AG04449 (cell line): ENCODE measurements at regions not wholly inside any gene's neighbourhood (a gene's known extent, or its start where the extent isn't known, plus 50 kb on each side); places are given as distances from the start of the nearest gene placed in this dataset.

Source experiments
- CTCF ChIA-PET: fragments of 350-600 bp; formaldehyde crosslinking; extraction: SDS; loops from one replicate; lab custom pipeline; 2021; ENCODE audit warnings: antibody characterized with exemption; lab: Yijun Ruan, JAX
- POLR2A ChIA-PET: fragments of 400-600, 350-600 bp; formaldehyde crosslinking; extraction: SDS; loops from one replicate; lab custom pipeline; 2020; ENCODE audit warnings: antibody characterized with exemption, inconsistent platforms; lab: Yijun Ruan, JAX
- DNase-seq: peaks from one replicate; pipeline ENCODE4 v3.0.0-alpha.2; 2010; ENCODE audit warnings: low read depth, low spot score
- H3K4me3 ChIP-seq: 2 replicates; pipeline ENCODE4 v1.5.1; 2011; ENCODE audit warnings: low read depth, mild to moderate bottlenecking, control low read depth, low read length
- CTCF ChIP-seq: IDR thresholded peaks from one replicate; pipeline ENCODE4 v1.5.1; 2011; ENCODE audit warnings: mild to moderate bottlenecking, moderate library complexity, low read length, control low read depth, inconsistent platforms; ENCODE audit not compliant: insufficient read depth; ENCODE audit errors: missing control alignments

DNA sequence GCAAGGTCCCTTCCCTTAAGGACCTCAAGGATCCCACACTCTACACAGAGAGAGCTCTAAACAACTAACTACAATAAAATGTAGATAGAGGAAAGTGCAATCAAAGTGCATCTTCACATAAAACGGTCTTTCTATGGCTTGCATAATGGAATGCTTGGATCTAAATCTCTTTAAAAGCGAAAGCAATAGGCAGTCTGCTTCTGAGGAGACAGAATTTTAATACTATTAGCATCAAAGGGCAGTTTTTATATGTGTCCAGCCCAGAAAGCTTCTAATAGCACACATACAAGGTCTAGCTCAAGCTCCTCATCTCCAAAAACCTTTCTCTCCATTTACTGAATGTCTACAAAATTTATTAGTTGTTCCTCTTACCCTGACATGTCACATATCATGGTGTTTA, 101.5 kb upstream of the C1GALT1 start:
- TF ChIP-seq CTCF, result no peak
- ChIA-PET POLR2A (no interaction called here), CTCF (interaction anchor here (0.9 kb wide), 1 partner anchor 10 kb away, joined by 3 read pairs; no protein-coding TSS in a partner anchor)
- no peak overlapping the region for H3K4me3 ChIP-seq
- DNase-seq, result no peak

DNA sequence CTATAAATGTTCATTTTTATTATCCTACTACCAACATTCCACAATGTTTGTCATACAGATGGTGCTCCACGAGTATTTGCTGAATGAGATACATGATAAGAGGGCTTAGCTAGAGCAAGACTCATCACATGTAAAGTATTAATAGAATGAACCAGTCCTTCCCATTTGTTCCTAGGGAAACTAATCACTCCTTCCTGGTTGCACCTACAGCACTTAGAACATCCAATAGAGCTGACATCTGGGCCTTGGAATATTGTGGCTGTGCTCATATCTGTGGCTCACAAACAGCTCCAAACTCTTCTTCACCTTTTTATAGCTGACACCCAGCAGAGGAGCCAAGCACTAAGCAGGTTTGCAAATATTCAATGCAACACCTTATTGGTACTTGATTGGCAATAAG, 91.9 kb upstream of the C1GALT1 start:
- ChIA-PET CTCF (interaction anchor here (1.6 to 2.9 kb wide), 2 partner anchors 10 to 13 kb away, joined by 3 to 9 read pairs; no protein-coding TSS in a partner anchor), POLR2A (no interaction called here)
- H3K4me3 ChIP-seq, result no peak overlapping the region
- DNase-seq, result no peak
- no peak for TF ChIP-seq CTCF

DNA sequence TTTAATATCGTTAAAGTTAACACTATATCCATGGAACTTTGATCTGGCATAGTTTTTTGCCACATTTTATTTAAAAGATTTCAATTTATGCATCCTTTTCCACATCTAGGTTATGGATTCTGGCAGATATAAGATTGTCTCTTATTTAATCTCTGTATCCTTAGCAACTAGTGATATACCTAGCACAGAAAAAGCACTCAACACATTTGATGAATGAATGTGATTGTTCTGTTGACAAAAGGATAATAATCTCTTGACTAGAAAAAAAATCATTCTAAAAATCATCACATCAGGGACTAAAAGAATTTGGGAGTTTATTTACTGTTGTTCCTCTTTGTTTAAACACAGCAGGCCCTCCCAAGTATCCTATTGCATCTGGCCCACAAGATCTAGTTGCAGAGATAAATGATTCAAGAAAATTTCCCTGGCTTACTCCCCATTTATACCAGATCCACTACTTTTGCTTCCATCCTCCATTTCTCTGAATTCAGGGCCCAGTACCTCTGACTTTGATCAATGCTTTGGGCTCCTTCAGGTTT, 84.0 kb upstream of the C1GALT1 start:
- ChIA-PET POLR2A (no interaction called here), CTCF (no interaction called here)
- H3K4me3 ChIP-seq, result no peak overlapping the region
- TF ChIP-seq CTCF, result no peak
- DNase-seq, result no peak

DNA sequence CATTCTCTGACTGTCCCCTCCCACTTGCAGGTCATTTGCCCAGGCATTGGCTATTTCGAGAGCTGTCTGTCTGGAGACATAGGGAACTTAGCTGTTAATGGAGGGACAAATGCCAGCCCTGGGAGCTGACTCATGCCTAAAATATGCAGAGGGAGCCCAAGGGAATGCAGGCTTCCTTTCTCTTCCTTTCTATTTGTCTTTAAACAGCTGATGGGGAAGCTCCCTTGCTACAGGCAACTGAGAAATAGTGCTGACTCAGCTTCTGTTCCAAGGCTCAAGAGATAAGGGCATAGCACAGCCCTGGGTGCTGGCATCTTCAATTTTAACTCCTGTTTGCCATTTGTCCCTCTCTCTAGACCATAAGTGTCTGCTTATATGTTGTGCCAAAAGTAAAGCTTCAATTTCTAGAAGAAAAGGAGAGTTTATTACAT, 82.7 kb upstream of the C1GALT1 start:
- DNase-seq, result peak; percentile 83
- ChIA-PET POLR2A (interaction anchor here (1.2 to 1.5 kb wide), 2 partner anchors 82 to 393 kb away, joined by 4 to 5 read pairs; partner anchors contain the start of gene C1GALT1), CTCF (interaction anchor here (1.0 to 10.7 kb wide), 5 partner anchors 9 to 442 kb away, joined by 3 to 160 read pairs (median 3); no protein-coding TSS in a partner anchor)
- TF ChIP-seq CTCF, result no peak
- no peak overlapping the region for H3K4me3 ChIP-seq

DNA sequence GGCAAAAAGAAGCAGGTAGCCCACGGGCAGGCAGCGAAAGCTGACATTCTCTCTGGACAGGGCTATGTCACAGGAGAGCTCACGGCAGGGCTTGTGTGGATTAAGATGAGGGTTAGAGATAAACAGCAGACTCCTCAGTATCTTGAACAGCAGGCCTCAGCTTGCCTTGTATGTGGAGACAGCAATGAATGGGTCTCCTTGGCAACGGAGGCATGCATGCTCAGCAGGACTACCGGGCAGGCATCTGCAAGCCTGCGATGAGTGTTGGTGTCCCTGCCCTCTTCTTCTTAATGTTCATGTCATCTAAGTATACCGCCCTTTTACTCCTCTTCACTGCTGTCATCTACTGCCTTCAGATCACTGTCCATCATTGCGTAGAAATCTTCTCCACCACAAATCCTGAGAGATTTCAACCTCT, 81.9 kb upstream of the C1GALT1 start:
- no peak for DNase-seq
- TF ChIP-seq CTCF, result no peak
- CTCF ChIA-PET, result interaction anchor here (1.0 to 10.7 kb wide), 4 partner anchors 8 to 441 kb away, joined by 3 to 160 read pairs (median 4); no protein-coding TSS in a partner anchor
- H3K4me3 ChIP-seq, result no peak overlapping the region
- POLR2A ChIA-PET, result interaction anchor here (1.2 to 1.5 kb wide), 2 partner anchors 82 to 392 kb away, joined by 4 to 5 read pairs; partner anchors contain the start of gene C1GALT1

GRCh38 chr7:7102906-7103305, 79.4 kb upstream of the C1GALT1 start:
- no peak for DNase-seq
- POLR2A ChIA-PET, result interaction anchor here (1.6 kb wide), 1 partner anchor 55 kb away, joined by 4 read pairs; no protein-coding TSS in a partner anchor
- CTCF ChIA-PET, result interaction anchor here (0.6 to 10.7 kb wide), 46 partner anchors 9 to 1016 kb away, joined by 3 to 160 read pairs (median 5); partner anchors contain the start of genes C1GALT1 and COL28A1
- no peak for TF ChIP-seq CTCF
- no peak overlapping the region for H3K4me3 ChIP-seq
